ENCODE measurements at regions not wholly inside any gene's neighbourhood (a gene's known extent, or its start where the extent isn't known, plus 50 kb on each side); places are given as distances from the start of the nearest gene placed in this dataset.

DNA sequence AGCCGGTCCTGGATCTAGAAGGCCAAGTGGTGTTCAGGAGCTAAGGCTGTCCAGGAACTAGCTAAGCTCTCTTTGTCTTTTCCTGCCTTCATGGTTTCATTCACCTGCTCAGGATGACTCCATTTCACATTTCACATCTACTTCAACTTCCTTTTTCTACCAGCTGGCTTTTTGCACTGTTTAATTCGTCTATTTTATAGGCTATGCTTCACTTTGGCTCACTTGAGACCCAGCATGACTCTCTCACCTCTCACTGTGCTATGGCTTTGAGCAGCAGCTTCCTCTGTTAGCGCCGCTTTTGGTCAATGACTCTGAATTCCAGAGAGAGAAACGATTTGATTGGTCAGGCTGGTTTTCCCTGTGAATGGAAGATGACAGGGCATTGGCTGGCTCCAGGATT is 213.5 kb upstream of the CLNK start:
- H3K4me3 ChIP-seq, result no peak overlapping the region
- DNase-seq, result no peak
- ATAC-seq (ENCODE audit: low FRiP score in 2 of 2), result no peak
- H3K36me3 ChIP-seq, result no peaks in the 10 kb centered on the region
- TF ChIP-seq, protein P1, sequence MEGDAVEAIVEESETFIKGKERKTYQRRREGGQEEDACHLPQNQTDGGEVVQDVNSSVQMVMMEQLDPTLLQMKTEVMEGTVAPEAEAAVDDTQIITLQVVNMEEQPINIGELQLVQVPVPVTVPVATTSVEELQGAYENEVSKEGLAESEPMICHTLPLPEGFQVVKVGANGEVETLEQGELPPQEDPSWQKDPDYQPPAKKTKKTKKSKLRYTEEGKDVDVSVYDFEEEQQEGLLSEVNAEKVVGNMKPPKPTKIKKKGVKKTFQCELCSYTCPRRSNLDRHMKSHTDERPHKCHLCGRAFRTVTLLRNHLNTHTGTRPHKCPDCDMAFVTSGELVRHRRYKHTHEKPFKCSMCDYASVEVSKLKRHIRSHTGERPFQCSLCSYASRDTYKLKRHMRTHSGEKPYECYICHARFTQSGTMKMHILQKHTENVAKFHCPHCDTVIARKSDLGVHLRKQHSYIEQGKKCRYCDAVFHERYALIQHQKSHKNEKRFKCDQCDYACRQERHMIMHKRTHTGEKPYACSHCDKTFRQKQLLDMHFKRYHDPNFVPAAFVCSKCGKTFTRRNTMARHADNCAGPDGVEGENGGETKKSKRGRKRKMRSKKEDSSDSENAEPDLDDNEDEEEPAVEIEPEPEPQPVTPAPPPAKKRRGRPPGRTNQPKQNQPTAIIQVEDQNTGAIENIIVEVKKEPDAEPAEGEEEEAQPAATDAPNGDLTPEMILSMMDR (IDR thresholded peaks at IDR 0.05), result no peak
- TF ChIP-seq POLR2A (IDR thresholded peaks at IDR 0.05) (no peak), POLR2AphosphoS5 (IDR thresholded peaks at IDR 0.05) (no peak), EP300 (IDR thresholded peaks at IDR 0.05) (no peak)
- no peak overlapping the region for H3K27ac ChIP-seq
- no peaks in the 10 kb centered on the region for H3K27me3 ChIP-seq
- no peaks in the 10 kb centered on the region for H3K4me1 ChIP-seq
- no peaks in the 10 kb centered on the region for H3K9me3 ChIP-seq
- 81 to 91% methylated on average over 5 of the region's 5 CpGs for WGBS, 2 donors

DNA sequence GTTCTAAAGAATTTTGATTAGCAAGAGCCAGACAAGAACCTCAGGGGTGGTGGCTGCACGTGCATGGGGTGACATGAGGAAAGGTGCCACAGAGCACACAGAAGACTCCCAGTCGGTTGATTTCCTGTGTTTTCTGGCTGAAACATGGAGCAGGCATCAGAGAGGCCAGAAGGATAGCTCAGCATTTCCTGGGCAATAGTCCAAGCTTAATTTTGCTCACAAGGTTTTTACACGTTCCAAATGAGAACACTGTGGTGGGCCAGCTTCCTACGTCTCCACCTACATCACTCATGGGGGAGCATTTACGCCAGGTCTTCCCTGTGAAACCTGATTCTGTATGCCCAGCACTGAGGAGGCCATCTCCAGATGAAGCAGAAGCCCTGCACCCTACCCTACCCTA is 212.5 kb upstream of the CLNK start:
- no peak overlapping the region for H3K4me3 ChIP-seq
- H3K4me1 ChIP-seq, result no peaks in the 10 kb centered on the region
- DNase-seq (no peak), ATAC-seq (ENCODE audit: low FRiP score in 2 of 2) (no peak)
- 69 to 70% methylated on average over 5 of the region's 5 CpGs for WGBS, 2 donors
- no peaks in the 10 kb centered on the region for H3K27me3 ChIP-seq
- no peak overlapping the region for H3K27ac ChIP-seq
- H3K9me3 ChIP-seq, result no peaks in the 10 kb centered on the region
- H3K36me3 ChIP-seq, result no peaks in the 10 kb centered on the region
- TF ChIP-seq POLR2A (IDR thresholded peaks at IDR 0.05) (no peak), POLR2AphosphoS5 (IDR thresholded peaks at IDR 0.05) (no peak), EP300 (IDR thresholded peaks at IDR 0.05) (no peak)
- TF ChIP-seq, protein P1 (IDR thresholded peaks at IDR 0.05), result no peak

- Histone ChIP-seq H3K4me1 (no peaks in the 10 kb centered on the region), H3K27me3 (no peaks in the 10 kb centered on the region), H3K27ac (no peak overlapping the region), H3K4me3 (no peak overlapping the region), H3K9me3 (no peaks in the 10 kb centered on the region), H3K36me3 (no peaks in the 10 kb centered on the region)
- 63 to 72% methylated on average over 2 of the region's 2 CpGs for WGBS, 2 donors
- DNase-seq (no peak), ATAC-seq (ENCODE audit: low FRiP score in 2 of 2) (no peak)
- TF ChIP-seq, protein P1 (IDR thresholded peaks at IDR 0.05), result peak in 1 of 6 experiments; percentile 17
- no peak for TF ChIP-seq POLR2AphosphoS5 (IDR thresholded peaks at IDR 0.05)
- no peak for TF ChIP-seq POLR2A (IDR thresholded peaks at IDR 0.05)
- no peak for TF ChIP-seq EP300 (IDR thresholded peaks at IDR 0.05)
Measured at GRCh38 chr4:10893395-10893794, 208.8 kb upstream of the CLNK start.

DNA sequence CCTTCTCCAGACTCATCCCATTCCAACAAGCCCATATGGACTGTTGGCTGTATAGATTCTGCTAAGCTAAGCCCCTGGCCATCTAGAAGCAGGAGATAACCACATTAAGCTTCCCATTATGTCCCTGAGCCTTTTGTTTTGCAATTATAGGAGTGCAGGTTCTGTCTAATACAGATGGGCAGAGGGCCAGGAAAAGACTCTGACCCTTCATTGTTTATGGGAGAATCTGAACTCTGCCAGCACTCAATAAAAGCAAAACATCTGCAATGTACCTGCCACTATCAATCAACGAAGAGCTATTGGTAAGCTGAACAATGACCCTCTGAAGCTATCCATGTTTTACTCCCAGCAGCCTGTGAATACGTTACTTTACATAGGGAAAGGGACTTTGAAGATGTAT is 207.3 kb upstream of the CLNK start:
- H3K27me3 ChIP-seq, result no peaks in the 10 kb centered on the region
- H3K4me3 ChIP-seq, result no peak overlapping the region
- no peaks in the 10 kb centered on the region for H3K9me3 ChIP-seq
- ATAC-seq (ENCODE audit: low FRiP score in 2 of 2) (no peak), DNase-seq (no peak)
- H3K27ac ChIP-seq, result no peak overlapping the region
- H3K36me3 ChIP-seq, result no peaks in the 10 kb centered on the region
- WGBS, 2 donors, result 24 to 29% methylated on average over 2 of the region's 2 CpGs
- TF ChIP-seq EP300 (IDR thresholded peaks at IDR 0.05) (no peak), POLR2AphosphoS5 (IDR thresholded peaks at IDR 0.05) (no peak), POLR2A (IDR thresholded peaks at IDR 0.05) (no peak)
- TF ChIP-seq, protein P1 (IDR thresholded peaks at IDR 0.05), result no peak
- H3K4me1 ChIP-seq, result no peaks in the 10 kb centered on the region

- WGBS, 2 donors, result 87 to 97% methylated on average over 4 of the region's 4 CpGs
- TF ChIP-seq, protein P1 (IDR thresholded peaks at IDR 0.05), result no peak
- TF ChIP-seq POLR2AphosphoS5 (IDR thresholded peaks at IDR 0.05) (no peak), POLR2A (IDR thresholded peaks at IDR 0.05) (no peak), EP300 (IDR thresholded peaks at IDR 0.05) (no peak)
- DNase-seq (no peak), ATAC-seq (ENCODE audit: low FRiP score in 2 of 2) (no peak)
- Histone ChIP-seq H3K36me3 (no peaks in the 10 kb centered on the region), H3K4me1 (no peaks in the 10 kb centered on the region), H3K27ac (no peak overlapping the region), H3K4me3 (no peak overlapping the region), H3K9me3 (no peaks in the 10 kb centered on the region), H3K27me3 (no peaks in the 10 kb centered on the region)
Measured at GRCh38 chr4:10889819-10890218, 205.3 kb upstream of the CLNK start.

Data from upper lobe of left lung (tissue), 6 donors.